K562 (cell line): ENCODE measurements at regions not wholly inside any gene's neighbourhood (a gene's known extent, or its start where the extent isn't known, plus 50 kb on each side); places are given as distances from the start of the nearest gene placed in this dataset.

Experiments used
- ATAC-seq: fragments of 200-7000 bp; cut with Tn5 transposase; 3 replicates; pipeline ENCODE4 v1.9.1; 2020; ENCODE audit warnings: moderate library complexity
- BruUV-seq: library from RNA; stranded (reverse); fragments of 400-500 nt; replicated peaks from 2 replicates; lab custom pipeline; 2021; lab: Mats Ljungman, UMichigan
- CTCF ChIA-PET: fragments of 300-600 bp; formaldehyde crosslinking; extraction: SDS; loops from one replicate; lab custom pipeline; 2021; ENCODE audit warnings: low intra/inter-chr PET ratio; lab: Yijun Ruan, JAX
- POLR2A ChIA-PET: fragments of 300-600, 350-650 bp; sonication (Branson Sonifier 250); formaldehyde crosslinking; extraction: SDS; loops from one replicate; lab custom pipeline; 2021; ENCODE audit warnings: antibody characterized with exemption, inconsistent platforms; lab: Yijun Ruan, JAX
- DNase-seq, 4 experiments: peaks; one replicate each; pipeline versions ENCODE4 v3.0.0 to v3.0.0-alpha.2; 2011 to 2018; ENCODE audit warnings: low spot score in 3 of 4, mixed read lengths in 3 of 4; ENCODE audit errors: extremely low read depth in 1 of 4
- FAIRE-seq: peaks from 2 replicates; lab custom pipeline; 2011; peaks lifted over from hg19 to GRCh38; lab: Jason Lieb, UNC
- H2AFZ ChIP-seq: 2 replicates; pipeline ENCODE4 v1.6.0; 2011; ENCODE audit warnings: low read depth, low read length, control low read depth, inconsistent platforms
- H3K27ac ChIP-seq: fragments of 200-600 bp; 3 replicates; pipeline ENCODE4 v1.8.0; 2011; ENCODE audit warnings: low read depth, mild to moderate bottlenecking, control low read depth, inconsistent platforms, low read length, moderate library complexity, mixed read lengths; ENCODE audit errors: extremely low read depth
- H3K27me3 ChIP-seq, 2 experiments: fragments of 300-600 bp in 1 of 2; 2 replicates in 1 of 2; 3 replicates in 1 of 2; pipeline versions ENCODE4 v1.6.0 to v1.8.0; 2011; ENCODE audit warnings: inconsistent platforms in 2 of 2, low read length in 2 of 2, mild to moderate bottlenecking in 1 of 2, mixed read lengths in 1 of 2, moderate library complexity in 1 of 2; ENCODE audit not compliant: control insufficient read depth in 2 of 2, insufficient read depth in 2 of 2
- H3K36me3 ChIP-seq: fragments of 300-600 bp; 3 replicates; pipeline ENCODE4 v1.8.0; 2011; ENCODE audit warnings: mild to moderate bottlenecking, low read length, inconsistent platforms; ENCODE audit not compliant: control insufficient read depth, insufficient read depth
- H3K4me1 ChIP-seq, 2 experiments: fragments of 200-600 bp in 1 of 2; replicated peaks in 1 of 2; 2 replicates in 1 of 2; 3 replicates in 1 of 2; pipeline versions ENCODE4 v1.5.1 to v1.8.0; 2011; ENCODE audit warnings: inconsistent platforms in 2 of 2, low read length in 2 of 2, mild to moderate bottlenecking in 1 of 2, mixed read lengths in 1 of 2, moderate library complexity in 1 of 2; ENCODE audit not compliant: control insufficient read depth in 2 of 2, insufficient read depth in 2 of 2
- H3K4me2 ChIP-seq: 2 replicates; pipeline ENCODE4 v1.6.1; 2011; ENCODE audit warnings: low read length, control low read depth, inconsistent platforms, mixed read lengths; ENCODE audit not compliant: insufficient read depth
- H3K4me3 ChIP-seq: fragments of 200-600 bp; sonication (generic), shearing (Covaris generic); 2 replicates; pipeline ENCODE4 v1.5.1; 2016; ENCODE audit warnings: control low read depth, inconsistent platforms
- H3K79me2 ChIP-seq: fragments of 200-600 bp; 3 replicates; pipeline ENCODE4 v1.8.0; 2011; ENCODE audit warnings: low read length, inconsistent platforms; ENCODE audit not compliant: control insufficient read depth, insufficient read depth
- H3K9ac ChIP-seq, 2 experiments: 2 replicates each; pipeline versions ENCODE4 v1.6.0 to v1.6.1; 2011; ENCODE audit warnings: low read depth in 2 of 2, low read length in 2 of 2, control low read depth in 1 of 2, inconsistent platforms in 1 of 2, mild to moderate bottlenecking in 1 of 2, mixed read lengths in 1 of 2; ENCODE audit not compliant: insufficient read depth in 1 of 2
- H3K9me1 ChIP-seq: one replicate; pipeline ENCODE4 v1.6.0; 2011; ENCODE audit warnings: inconsistent platforms, mild to moderate bottlenecking, low read length, moderate library complexity; ENCODE audit not compliant: control insufficient read depth, insufficient read depth
- H3K9me3 ChIP-seq: replicated peaks from 2 replicates; pipeline ENCODE4 v1.5.1; 2011; ENCODE audit warnings: low read depth, low read length, inconsistent platforms; ENCODE audit not compliant: control insufficient read depth, insufficient read depth
- H4K20me1 ChIP-seq: replicated peaks from 2 replicates; pipeline ENCODE4 v1.6.1; 2011; ENCODE audit warnings: low read length, inconsistent platforms, mixed read lengths; ENCODE audit not compliant: control insufficient read depth, insufficient read depth
- E2F3 ChIP-seq: fragments of 250-450 bp; sonication (Bioruptor Pico); IDR thresholded peaks from 2 replicates; pipeline ENCODE4 v1.4.0; 2020; ENCODE audit warnings: mild to moderate bottlenecking
- FOXK2 ChIP-seq, 2 experiments: fragments of 450-650 bp; IDR thresholded peaks in 1 of 2; conservative IDR thresholded peaks in 1 of 2; 2 replicates each; pipeline ENCODE4 v1.6.1; 2016; ENCODE audit warnings: low read depth in 2 of 2, mild to moderate bottlenecking in 1 of 2
- POLR2H ChIP-seq: IDR thresholded peaks from 2 replicates; pipeline ENCODE4 v1.6.1; 2016; ENCODE audit warnings: missing genetic modification characterization, low read depth, mild to moderate bottlenecking, control low read depth, missing compliant biosample characterization, moderate library complexity
- SMARCA4 ChIP-seq: fragments of 450-650 bp; IDR thresholded peaks from 2 replicates; pipeline ENCODE4 v1.6.1; 2016
- WGBS: fragments of 100-300 bp; shearing (Covaris generic); methylation state at CpG from one replicate; pipeline ENCODE4 v1.1.6; 2016; ENCODE audit warnings: low coverage, mixed read lengths; ENCODE audit not compliant: insufficient coverage; ENCODE audit errors: missing lambda C conversion rate; 5-methylcytosine and 5-hydroxymethylcytosine counted together
- in situ Hi-C: fragments of 300-500 bp; cut with MboI; formaldehyde crosslinking; loops from 4 replicates; pipeline ENCODE4 v1.15.0; 2018; ENCODE audit warnings: inconsistent platforms, mixed read lengths
- intact Hi-C: fragments of 100-400 bp; cut with micrococcal nuclease; formaldehyde crosslinking; loops from 2 replicates; pipeline ENCODE4 v1.14.2; 2022
- TF ChIP-seq, protein P1 (sequence below): fragments of 250-450 bp; sonication (Bioruptor Pico); IDR thresholded peaks from 2 replicates; pipeline ENCODE4 v1.8.0; 2022; ENCODE audit warnings: moderate library complexity, mild to moderate bottlenecking, inconsistent platforms
- TF ChIP-seq, protein P2 (sequence below): fragments of 450-650 bp; formaldehyde crosslinking; IDR thresholded peaks from 2 replicates; pipeline ENCODE4 v1.4.0; 2022; ENCODE audit warnings: missing genetic modification characterization

DNA sequence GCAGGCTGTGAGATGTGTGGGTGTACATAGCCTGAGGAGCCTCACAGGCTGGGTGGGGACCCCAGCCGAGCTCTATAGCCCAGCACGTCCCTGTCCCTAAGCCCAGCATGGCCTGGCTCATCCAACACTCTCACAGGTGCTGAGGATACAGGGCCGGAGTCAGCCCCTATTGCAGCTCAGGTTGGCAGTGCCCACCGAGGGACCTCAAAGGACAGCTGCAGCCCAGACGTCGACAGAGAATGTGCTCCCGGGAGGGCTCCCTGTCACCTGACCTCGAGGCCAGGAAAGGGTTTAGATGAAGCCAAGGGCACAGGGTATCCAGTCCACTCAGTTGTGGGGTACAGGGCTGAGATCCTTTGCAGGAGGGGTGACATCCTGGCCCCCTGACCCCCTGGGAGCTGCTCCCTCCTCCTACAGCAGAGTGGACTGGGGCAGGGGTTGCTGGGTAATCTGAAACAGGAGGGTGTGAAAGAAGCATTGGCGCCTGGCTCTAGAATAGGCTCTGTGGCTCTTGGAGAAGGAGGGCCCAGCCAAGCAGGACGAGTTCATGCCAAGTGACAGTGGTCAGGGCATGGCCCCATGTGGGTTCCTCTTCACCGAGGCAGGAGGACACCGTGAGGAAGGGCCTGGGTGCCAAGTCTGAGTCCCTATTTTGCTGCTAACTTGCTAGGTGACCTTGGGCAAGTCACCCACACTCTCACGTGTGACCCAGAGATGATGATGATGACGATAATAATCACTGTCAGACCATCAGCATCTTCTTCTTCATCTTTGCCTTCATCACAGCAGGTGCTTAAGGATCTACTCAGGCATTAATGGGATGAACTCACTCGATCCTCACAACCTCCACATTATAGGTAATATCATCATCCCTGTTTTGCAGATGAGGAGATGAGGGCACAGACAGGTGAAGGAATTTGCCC, 68.0 kb downstream of the RMI2 start:
- Histone ChIP-seq H3K27ac (no peak overlapping the region), H3K9ac (0 out of 4 replicates have a peak overlapping the region, but pooled peaks of 1 of the 2 experiments have one; percentile 33), H3K4me3 (no peak overlapping the region), H3K36me3 (no peaks in the 10 kb centered on the region), H3K4me2 (no peak overlapping the region), H3K27me3 (peaks cover 16 to 50% of the 10 kb centered on the region in 2 experiments), H3K79me2 (no peaks in the 10 kb centered on the region), H3K4me1 (peaks cover 0 to 15% of the 10 kb centered on the region in 2 experiments; a peak in 2 of 5 replicates), H3K9me1 (no peaks in the 10 kb centered on the region), H4K20me1 (peaks cover 8% of the 10 kb centered on the region; the same call in 1 of the 2 replicates), H2AFZ (no peak overlapping the region), H3K9me3 (no peaks in the 10 kb centered on the region)
- no TSS peak for BruUV-seq
- no peak for DNase-seq
- in situ Hi-C loops (no loop called here), intact Hi-C loops (no loop called here)
- WGBS = 4% methylated on average over 15 of the region's 15 CpGs
- FAIRE-seq = no peak
- ATAC-seq = no peak
- TF ChIP-seq, protein P1, sequence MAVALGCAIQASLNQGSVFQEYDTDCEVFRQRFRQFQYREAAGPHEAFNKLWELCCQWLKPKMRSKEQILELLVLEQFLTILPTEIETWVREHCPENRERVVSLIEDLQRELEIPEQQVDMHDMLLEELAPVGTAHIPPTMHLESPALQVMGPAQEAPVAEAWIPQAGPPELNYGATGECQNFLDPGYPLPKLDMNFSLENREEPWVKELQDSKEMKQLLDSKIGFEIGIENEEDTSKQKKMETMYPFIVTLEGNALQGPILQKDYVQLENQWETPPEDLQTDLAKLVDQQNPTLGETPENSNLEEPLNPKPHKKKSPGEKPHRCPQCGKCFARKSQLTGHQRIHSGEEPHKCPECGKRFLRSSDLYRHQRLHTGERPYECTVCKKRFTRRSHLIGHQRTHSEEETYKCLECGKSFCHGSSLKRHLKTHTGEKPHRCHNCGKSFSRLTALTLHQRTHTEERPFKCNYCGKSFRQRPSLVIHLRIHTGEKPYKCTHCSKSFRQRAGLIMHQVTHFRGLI = no peak
- TF ChIP-seq SMARCA4 = no peak
- TF ChIP-seq, protein P2, sequence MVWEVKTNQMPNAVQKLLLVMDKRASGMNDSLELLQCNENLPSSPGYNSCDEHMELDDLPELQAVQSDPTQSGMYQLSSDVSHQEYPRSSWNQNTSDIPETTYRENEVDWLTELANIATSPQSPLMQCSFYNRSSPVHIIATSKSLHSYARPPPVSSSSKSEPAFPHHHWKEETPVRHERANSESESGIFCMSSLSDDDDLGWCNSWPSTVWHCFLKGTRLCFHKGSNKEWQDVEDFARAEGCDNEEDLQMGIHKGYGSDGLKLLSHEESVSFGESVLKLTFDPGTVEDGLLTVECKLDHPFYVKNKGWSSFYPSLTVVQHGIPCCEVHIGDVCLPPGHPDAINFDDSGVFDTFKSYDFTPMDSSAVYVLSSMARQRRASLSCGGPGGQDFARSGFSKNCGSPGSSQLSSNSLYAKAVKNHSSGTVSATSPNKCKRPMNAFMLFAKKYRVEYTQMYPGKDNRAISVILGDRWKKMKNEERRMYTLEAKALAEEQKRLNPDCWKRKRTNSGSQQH (CRISPR knock-in tag) = no peak
- TF ChIP-seq FOXK2 (conservative IDR thresholded peaks at IDR 0.05 in 1 of 2, IDR thresholded peaks at IDR 0.05 in 1 of 2; ENCODE audit: low read depth in 2 of 2) = no peak
- TF ChIP-seq E2F3 = no peak
- TF ChIP-seq POLR2H = no peak
- CTCF ChIA-PET = no interaction called here
- POLR2A ChIA-PET = interaction anchor here (0.5 to 0.7 kb wide), 3 partner anchors 12 to 48 kb away, joined by 3 to 4 read pairs (median 3); no protein-coding TSS in a partner anchor
